Adrenal gland (tissue), 5 donors: ENCODE measurements at regions not wholly inside any gene's neighbourhood (a gene's known extent, or its start where the extent isn't known, plus 50 kb on each side); places are given as distances from the start of the nearest gene placed in this dataset.

Source experiments
- POLR2A ChIP-seq, 2 donors: fragments of 450-650 bp; IDR thresholded peaks; one replicate each; pipeline ENCODE4 v1.6.1; 2017; ENCODE audit warnings: antibody characterized with exemption in 2 of 2, mild to moderate bottlenecking in 2 of 2, moderate library complexity in 1 of 2
- TF ChIP-seq, protein P1 (sequence below), 6 experiments: fragments of 450-650 bp in 4 of 6; fragments of 200-600 bp in 2 of 6; sonication (generic) in 1 of 6; IDR thresholded peaks; 1 replicate in 5 of 6; 2 replicates in 1 of 6; pipeline versions ENCODE4 v1.5.1 to v1.8.0; 2016 to 2021; ENCODE audit warnings: antibody characterized with exemption in 6 of 6, mild to moderate bottlenecking in 2 of 6, moderate library complexity in 1 of 6
- donor health status: DM: no; HTN: no; CAD: no.

DNA sequence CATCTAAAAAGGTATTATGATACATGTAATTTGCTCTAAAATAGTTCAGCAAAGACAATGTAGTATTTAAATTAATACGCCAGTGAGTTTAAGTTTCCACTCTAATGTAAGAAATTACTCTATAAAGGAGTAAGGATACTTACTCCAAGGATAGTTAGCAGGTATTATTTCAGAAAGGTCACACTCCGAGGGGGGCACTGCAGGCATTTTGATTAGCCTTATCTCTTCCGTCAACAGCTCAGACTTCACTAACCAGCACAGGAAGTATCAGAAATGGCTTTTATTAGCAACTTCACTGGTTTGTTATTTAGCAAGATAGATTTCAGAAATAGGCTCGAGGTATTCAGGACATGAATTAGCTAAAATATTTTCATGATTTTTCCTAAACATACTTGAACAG lies 127.0 kb downstream of the COX18 start:
- TF ChIP-seq, protein P1, sequence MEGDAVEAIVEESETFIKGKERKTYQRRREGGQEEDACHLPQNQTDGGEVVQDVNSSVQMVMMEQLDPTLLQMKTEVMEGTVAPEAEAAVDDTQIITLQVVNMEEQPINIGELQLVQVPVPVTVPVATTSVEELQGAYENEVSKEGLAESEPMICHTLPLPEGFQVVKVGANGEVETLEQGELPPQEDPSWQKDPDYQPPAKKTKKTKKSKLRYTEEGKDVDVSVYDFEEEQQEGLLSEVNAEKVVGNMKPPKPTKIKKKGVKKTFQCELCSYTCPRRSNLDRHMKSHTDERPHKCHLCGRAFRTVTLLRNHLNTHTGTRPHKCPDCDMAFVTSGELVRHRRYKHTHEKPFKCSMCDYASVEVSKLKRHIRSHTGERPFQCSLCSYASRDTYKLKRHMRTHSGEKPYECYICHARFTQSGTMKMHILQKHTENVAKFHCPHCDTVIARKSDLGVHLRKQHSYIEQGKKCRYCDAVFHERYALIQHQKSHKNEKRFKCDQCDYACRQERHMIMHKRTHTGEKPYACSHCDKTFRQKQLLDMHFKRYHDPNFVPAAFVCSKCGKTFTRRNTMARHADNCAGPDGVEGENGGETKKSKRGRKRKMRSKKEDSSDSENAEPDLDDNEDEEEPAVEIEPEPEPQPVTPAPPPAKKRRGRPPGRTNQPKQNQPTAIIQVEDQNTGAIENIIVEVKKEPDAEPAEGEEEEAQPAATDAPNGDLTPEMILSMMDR (IDR thresholded peaks at IDR 0.05) = no peak
- TF ChIP-seq POLR2A (IDR thresholded peaks at IDR 0.05) = no peak
